Right atrium auricular region (tissue), 2 donors: ENCODE measurements at regions not wholly inside any gene's neighbourhood (a gene's known extent, or its start where the extent isn't known, plus 50 kb on each side); places are given as distances from the start of the nearest gene placed in this dataset.

Experiments
- DNase-seq: peaks from one replicate; pipeline ENCODE4 v3.0.0-alpha.2; 2019; ENCODE audit warnings: low spot score
- H3K27ac ChIP-seq, 2 donors: fragments of 200-600 bp; sonication (generic); 1 replicate in 1 of 2; 2 replicates in 1 of 2; pipeline ENCODE4 v1.5.1; 2016 to 2019
- H3K27me3 ChIP-seq, 2 donors: fragments of 200-600 bp; sonication (generic); one replicate each; pipeline versions ENCODE4 v1.5.1 to v1.6.0; 2017 to 2019
- H3K36me3 ChIP-seq: fragments of 200-600 bp; sonication (generic); one replicate; pipeline ENCODE4 v1.5.1; 2016
- H3K4me1 ChIP-seq, 2 donors: fragments of 200-600 bp; sonication (generic); one replicate each; pipeline versions ENCODE4 v1.5.1 to v1.6.0; 2017 to 2019
- H3K4me3 ChIP-seq, 2 donors: fragments of 200-600 bp; sonication (generic); 1 replicate in 1 of 2; 2 replicates in 1 of 2; pipeline ENCODE4 v1.5.1; 2017 to 2019; ENCODE audit warnings: mild to moderate bottlenecking in 1 of 2, moderate library complexity in 1 of 2
- H3K9me3 ChIP-seq, 2 donors: fragments of 200-600 bp; sonication (generic); one replicate each; pipeline ENCODE4 v1.5.1; 2019
- TF ChIP-seq, protein P1 (sequence below), 2 donors: fragments of 200-600 bp; sonication (generic); IDR thresholded peaks; one replicate each; pipeline ENCODE4 v1.5.1; 2019; ENCODE audit warnings: antibody characterized with exemption in 2 of 2

DNA sequence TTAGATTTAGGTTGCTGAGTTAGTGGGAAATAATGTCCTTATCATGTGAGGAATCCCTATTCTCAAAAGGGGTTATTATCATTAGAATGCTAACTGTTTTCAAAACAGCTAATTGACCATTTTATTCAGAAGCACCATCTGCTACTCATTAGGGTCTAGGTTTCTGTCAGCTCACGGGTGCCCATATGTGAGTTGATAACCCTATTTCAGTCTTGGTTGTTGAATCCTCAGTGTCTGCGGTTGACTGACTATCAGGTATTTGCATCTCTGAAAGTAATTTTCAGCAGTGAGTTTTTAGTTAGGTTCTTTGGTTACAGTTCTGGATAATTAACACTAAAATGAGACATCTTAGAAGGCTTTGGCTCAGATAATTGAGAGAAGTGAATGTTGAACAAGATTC, 1404.0 kb downstream of the AACS start:
- Histone ChIP-seq H3K27ac (no peak overlapping the region), H3K4me3 (no peak overlapping the region), H3K4me1 (no peaks in the 10 kb centered on the region), H3K9me3 (peaks cover 0 to 7% of the 10 kb centered on the region in 2 donors), H3K27me3 (no peaks in the 10 kb centered on the region), H3K36me3 (no peaks in the 10 kb centered on the region)
- DNase-seq, result no peak
- TF ChIP-seq, protein P1, sequence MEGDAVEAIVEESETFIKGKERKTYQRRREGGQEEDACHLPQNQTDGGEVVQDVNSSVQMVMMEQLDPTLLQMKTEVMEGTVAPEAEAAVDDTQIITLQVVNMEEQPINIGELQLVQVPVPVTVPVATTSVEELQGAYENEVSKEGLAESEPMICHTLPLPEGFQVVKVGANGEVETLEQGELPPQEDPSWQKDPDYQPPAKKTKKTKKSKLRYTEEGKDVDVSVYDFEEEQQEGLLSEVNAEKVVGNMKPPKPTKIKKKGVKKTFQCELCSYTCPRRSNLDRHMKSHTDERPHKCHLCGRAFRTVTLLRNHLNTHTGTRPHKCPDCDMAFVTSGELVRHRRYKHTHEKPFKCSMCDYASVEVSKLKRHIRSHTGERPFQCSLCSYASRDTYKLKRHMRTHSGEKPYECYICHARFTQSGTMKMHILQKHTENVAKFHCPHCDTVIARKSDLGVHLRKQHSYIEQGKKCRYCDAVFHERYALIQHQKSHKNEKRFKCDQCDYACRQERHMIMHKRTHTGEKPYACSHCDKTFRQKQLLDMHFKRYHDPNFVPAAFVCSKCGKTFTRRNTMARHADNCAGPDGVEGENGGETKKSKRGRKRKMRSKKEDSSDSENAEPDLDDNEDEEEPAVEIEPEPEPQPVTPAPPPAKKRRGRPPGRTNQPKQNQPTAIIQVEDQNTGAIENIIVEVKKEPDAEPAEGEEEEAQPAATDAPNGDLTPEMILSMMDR (IDR thresholded peaks at IDR 0.05), result no peak

DNA sequence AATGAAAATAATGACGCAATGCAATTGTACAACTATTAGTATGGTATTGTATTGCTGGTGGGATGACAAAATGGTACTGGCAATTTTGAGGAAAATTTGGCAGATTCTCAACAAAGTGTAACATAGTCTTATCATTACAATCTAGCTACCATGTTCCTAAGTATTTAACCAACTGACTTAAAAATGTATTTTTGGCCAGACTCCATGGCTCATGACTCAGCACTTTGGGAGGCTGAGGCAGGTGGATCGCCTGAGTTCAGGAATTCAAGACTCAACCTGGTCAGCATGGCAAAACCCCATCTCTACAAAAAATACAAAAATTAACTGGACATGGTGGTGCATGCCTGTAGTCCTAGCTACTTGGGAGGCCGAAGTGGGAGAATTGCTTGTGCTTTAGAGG, 1409.5 kb downstream of the AACS start:
- TF ChIP-seq, protein P1 (IDR thresholded peaks at IDR 0.05), result no peak
- Histone ChIP-seq H3K27ac (no peak overlapping the region), H3K27me3 (no peaks in the 10 kb centered on the region), H3K9me3 (peaks cover 0 to 15% of the 10 kb centered on the region in 2 donors), H3K4me3 (no peak overlapping the region), H3K36me3 (no peaks in the 10 kb centered on the region), H3K4me1 (no peaks in the 10 kb centered on the region)
- DNase-seq, result no peak

DNA sequence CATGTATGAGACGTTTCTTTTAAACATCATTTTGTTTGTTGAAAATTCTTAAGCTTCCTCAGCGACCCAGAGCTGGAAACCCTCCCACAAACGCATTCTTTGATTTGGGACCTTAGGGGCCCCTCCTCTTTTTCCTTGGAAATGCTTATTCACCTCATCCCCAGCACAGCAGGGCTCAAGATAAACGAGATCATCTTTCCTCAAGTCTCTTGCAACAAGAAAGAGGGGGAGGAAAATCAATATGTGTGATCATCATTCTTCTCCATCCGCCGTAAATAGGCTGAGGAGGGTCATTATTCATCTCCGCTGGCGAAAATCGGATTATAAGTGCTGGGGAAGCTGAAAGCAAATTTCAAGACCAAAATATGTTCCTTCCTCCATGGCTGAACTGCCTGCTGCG, 1415.2 kb downstream of the AACS start:
- no peaks in the 10 kb centered on the region for H3K36me3 ChIP-seq
- no peaks in the 10 kb centered on the region for H3K27me3 ChIP-seq
- TF ChIP-seq, protein P1 (IDR thresholded peaks at IDR 0.05), result no peak
- no peak overlapping the region for H3K27ac ChIP-seq
- no peaks in the 10 kb centered on the region for H3K4me1 ChIP-seq
- DNase-seq, result no peak
- peaks cover 0 to 2% of the 10 kb centered on the region in 2 donors for H3K9me3 ChIP-seq
- H3K4me3 ChIP-seq, result no peak overlapping the region

DNA sequence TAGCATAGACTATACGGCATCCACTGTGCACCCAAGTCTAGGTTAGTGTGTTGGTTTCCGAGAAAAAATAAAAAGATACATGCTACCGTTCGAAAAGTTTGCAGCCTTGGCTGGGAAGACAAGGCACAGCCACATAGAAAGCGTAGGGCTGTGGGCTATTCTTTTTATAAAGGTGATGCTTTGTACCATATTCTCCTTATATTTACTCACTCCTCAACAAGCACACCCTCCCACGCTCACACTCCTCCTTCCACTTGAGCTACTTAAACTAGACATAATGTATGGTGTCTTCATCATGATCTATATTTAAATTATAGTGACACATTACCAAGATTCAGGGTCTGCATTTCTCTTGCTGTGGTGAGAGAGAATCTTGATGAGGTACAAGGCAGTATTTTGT, 1416.5 kb downstream of the AACS start:
- TF ChIP-seq, protein P1 (IDR thresholded peaks at IDR 0.05), result no peak
- H3K4me3 ChIP-seq, result no peak overlapping the region
- H3K27ac ChIP-seq, result no peak overlapping the region
- H3K36me3 ChIP-seq, result no peaks in the 10 kb centered on the region
- no peaks in the 10 kb centered on the region for H3K9me3 ChIP-seq
- H3K4me1 ChIP-seq, result no peaks in the 10 kb centered on the region
- no peaks in the 10 kb centered on the region for H3K27me3 ChIP-seq
- DNase-seq, result no peak

DNA sequence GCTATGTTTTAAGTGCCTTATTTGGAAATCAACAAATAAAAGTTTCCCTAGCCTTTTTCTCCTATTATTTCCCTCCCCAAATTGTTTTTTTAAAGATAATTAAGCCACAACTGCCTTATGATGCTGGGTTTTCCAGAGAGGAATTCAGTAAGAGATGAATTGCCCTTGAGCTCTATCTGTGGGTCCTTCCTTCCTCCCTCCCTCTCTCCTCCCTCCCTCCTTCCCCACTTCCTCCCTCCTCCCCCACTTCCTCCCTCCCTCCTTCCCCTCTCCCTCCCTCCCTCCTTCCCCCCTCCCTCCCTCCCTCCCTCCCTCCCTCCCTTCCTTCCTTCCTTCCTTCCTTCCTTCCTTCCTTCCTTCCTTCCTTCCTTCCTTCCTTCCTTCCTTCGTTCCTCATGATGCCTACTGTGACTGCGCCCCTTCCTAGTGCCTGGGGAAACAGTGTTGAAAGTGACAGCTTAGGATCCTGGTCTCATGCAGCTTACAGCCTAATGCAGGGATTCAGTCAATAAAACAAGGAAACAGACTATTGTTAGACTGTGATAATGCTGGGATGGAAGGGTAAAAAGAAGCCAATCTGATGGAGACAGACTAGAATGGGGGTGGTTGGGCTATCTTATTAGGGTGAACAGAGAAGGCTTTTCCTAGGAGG, 1417.1 kb downstream of the AACS start:
- Histone ChIP-seq H3K9me3 (no peaks in the 10 kb centered on the region), H3K36me3 (no peaks in the 10 kb centered on the region), H3K4me1 (no peaks in the 10 kb centered on the region), H3K27me3 (no peaks in the 10 kb centered on the region), H3K27ac (no peak overlapping the region), H3K4me3 (no peak overlapping the region)
- no peak for DNase-seq
- TF ChIP-seq, protein P1 (IDR thresholded peaks at IDR 0.05), result no peak
